HEK293T (cell line): ENCODE measurements at regions not wholly inside any gene's neighbourhood (a gene's known extent, or its start where the extent isn't known, plus 50 kb on each side); places are given as distances from the start of the nearest gene placed in this dataset.

ENCODE experiments used
- CTCF ChIA-PET: fragments of 350-600 bp; formaldehyde crosslinking; extraction: SDS; loops from one replicate; lab custom pipeline; 2021; ENCODE audit warnings: antibody characterized with exemption, inconsistent platforms; lab: Yijun Ruan, JAX
- POLR2A ChIA-PET: fragments of 350-600 bp; formaldehyde crosslinking; extraction: SDS; loops from one replicate; lab custom pipeline; 2020; ENCODE audit warnings: antibody characterized with exemption, inconsistent platforms; lab: Yijun Ruan, JAX
- DNase-seq: peaks from one replicate; pipeline ENCODE4 v3.0.0; 2012; ENCODE audit warnings: mixed read lengths; ENCODE audit errors: extremely low spot score
- ARNT ChIP-seq: fragments of 450-650 bp; IDR thresholded peaks from 2 replicates; pipeline ENCODE4 v1.6.1; 2017; ENCODE audit warnings: mild to moderate bottlenecking
- BHLHE40 ChIP-seq: fragments of 450-650 bp; IDR thresholded peaks from 2 replicates; pipeline ENCODE4 v1.6.1; 2016; ENCODE audit warnings: mild to moderate bottlenecking, moderate library complexity, borderline replicate concordance
- CTBP1 ChIP-seq: fragments of 450-650 bp; IDR thresholded peaks from 2 replicates; pipeline ENCODE4 v1.6.1; 2016; ENCODE audit warnings: borderline replicate concordance
- ELF4 ChIP-seq: fragments of 450-650 bp; IDR thresholded peaks from 2 replicates; pipeline ENCODE4 v1.6.1; 2017; ENCODE audit warnings: antibody characterized with exemption
- FOXA1 ChIP-seq: fragments of 450-650 bp; IDR thresholded peaks from 2 replicates; pipeline ENCODE4 v1.6.1; 2016; ENCODE audit warnings: mild to moderate bottlenecking
- FOXK2 ChIP-seq: fragments of 450-650 bp; IDR thresholded peaks from 2 replicates; pipeline ENCODE4 v1.6.1; 2016; ENCODE audit warnings: mild to moderate bottlenecking
- FOXM1 ChIP-seq: fragments of 450-650 bp; IDR thresholded peaks from 2 replicates; pipeline ENCODE4 v1.6.1; 2017; ENCODE audit warnings: mild to moderate bottlenecking, borderline replicate concordance
- HDGF ChIP-seq: fragments of 450-650 bp; IDR thresholded peaks from 2 replicates; pipeline ENCODE4 v1.6.1; 2017; ENCODE audit warnings: antibody characterized with exemption, borderline replicate concordance
- L3MBTL2 ChIP-seq: fragments of 450-650 bp; conservative IDR thresholded peaks from 2 replicates; pipeline ENCODE4 v1.6.1; 2016; ENCODE audit warnings: mild to moderate bottlenecking
- LEF1 ChIP-seq: fragments of 450-650 bp; IDR thresholded peaks from 2 replicates; pipeline ENCODE4 v1.6.1; 2017; ENCODE audit warnings: mild to moderate bottlenecking, borderline replicate concordance
- NFRKB ChIP-seq: fragments of 450-650 bp; IDR thresholded peaks from 2 replicates; pipeline ENCODE4 v1.6.1; 2016; ENCODE audit warnings: mild to moderate bottlenecking, moderate library complexity
- SP1 ChIP-seq: fragments of 450-650 bp; IDR thresholded peaks from 2 replicates; pipeline ENCODE4 v1.6.1; 2017
- SUZ12 ChIP-seq: fragments of 450-650 bp; IDR thresholded peaks from 2 replicates; pipeline ENCODE4 v1.6.1; 2016; ENCODE audit warnings: mild to moderate bottlenecking
- TARDBP ChIP-seq: fragments of 450-650 bp; IDR thresholded peaks from 2 replicates; pipeline ENCODE4 v1.6.1; 2016
- ZNF384 ChIP-seq: fragments of 450-650 bp; IDR thresholded peaks from 2 replicates; pipeline ENCODE4 v1.6.1; 2016
- TF ChIP-seq, protein P1 (sequence below): fragments of 450-650 bp; IDR thresholded peaks from 2 replicates; pipeline ENCODE4 v1.6.1; 2016

- ChIA-PET CTCF (no interaction called here), POLR2A (no interaction called here)
- no peak for TF ChIP-seq ELF4
- TF ChIP-seq SP1, result no peak
- TF ChIP-seq NFRKB, result no peak
- no peak for TF ChIP-seq ZNF384
- TF ChIP-seq, protein P1, sequence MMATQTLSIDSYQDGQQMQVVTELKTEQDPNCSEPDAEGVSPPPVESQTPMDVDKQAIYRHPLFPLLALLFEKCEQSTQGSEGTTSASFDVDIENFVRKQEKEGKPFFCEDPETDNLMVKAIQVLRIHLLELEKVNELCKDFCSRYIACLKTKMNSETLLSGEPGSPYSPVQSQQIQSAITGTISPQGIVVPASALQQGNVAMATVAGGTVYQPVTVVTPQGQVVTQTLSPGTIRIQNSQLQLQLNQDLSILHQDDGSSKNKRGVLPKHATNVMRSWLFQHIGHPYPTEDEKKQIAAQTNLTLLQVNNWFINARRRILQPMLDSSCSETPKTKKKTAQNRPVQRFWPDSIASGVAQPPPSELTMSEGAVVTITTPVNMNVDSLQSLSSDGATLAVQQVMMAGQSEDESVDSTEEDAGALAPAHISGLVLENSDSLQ, result no peak
- no peak for TF ChIP-seq SUZ12
- TF ChIP-seq FOXA1, result no peak
- TF ChIP-seq FOXK2, result no peak
- no peak for TF ChIP-seq BHLHE40
- no peak for TF ChIP-seq LEF1
- TF ChIP-seq TARDBP, result no peak
- TF ChIP-seq CTBP1, result no peak
- no peak for TF ChIP-seq ARNT
- TF ChIP-seq L3MBTL2, result no peak
- TF ChIP-seq HDGF, result no peak
- TF ChIP-seq FOXM1, result no peak
- DNase-seq, result no peak
Observed at GRCh38 chrX:150074175-150074574, 135.9 kb upstream of the EOLA2 start.

- no peak for DNase-seq
- ChIA-PET CTCF (no interaction called here), POLR2A (no interaction called here)
- no peak for TF ChIP-seq CTBP1
- no peak for TF ChIP-seq ARNT
- no peak for TF ChIP-seq HDGF
- no peak for TF ChIP-seq LEF1
- TF ChIP-seq BHLHE40, result no peak
- no peak for TF ChIP-seq ZNF384
Observed at GRCh38 chrX:150080497-150080896, 142.2 kb upstream of the EOLA2 start.

- no peak for DNase-seq
- TF ChIP-seq CTBP1 (no peak), ELF4 (no peak), NFRKB (no peak), ARNT (no peak)
- ChIA-PET POLR2A (no interaction called here), CTCF (no interaction called here)
Observed at GRCh38 chrX:150081076-150081475, 142.8 kb upstream of the EOLA2 start.

- POLR2A ChIA-PET, result no interaction called here
- CTCF ChIA-PET, result no interaction called here
- no peak for TF ChIP-seq SP1
- no peak for TF ChIP-seq BHLHE40
- no peak for TF ChIP-seq L3MBTL2
- TF ChIP-seq NFRKB, result no peak
- no peak for TF ChIP-seq FOXK2
- no peak for TF ChIP-seq CTBP1
- no peak for TF ChIP-seq ZNF384
- no peak for TF ChIP-seq TARDBP
- no peak for TF ChIP-seq ELF4
- TF ChIP-seq HDGF, result no peak
- no peak for TF ChIP-seq ARNT
- TF ChIP-seq, protein P1, result no peak
- TF ChIP-seq FOXA1, result no peak
- TF ChIP-seq SUZ12, result no peak
- TF ChIP-seq LEF1, result no peak
- TF ChIP-seq FOXM1, result no peak
- DNase-seq, result no peak
Observed at GRCh38 chrX:150084496-150085229, 146.4 kb upstream of the EOLA2 start.

DNA sequence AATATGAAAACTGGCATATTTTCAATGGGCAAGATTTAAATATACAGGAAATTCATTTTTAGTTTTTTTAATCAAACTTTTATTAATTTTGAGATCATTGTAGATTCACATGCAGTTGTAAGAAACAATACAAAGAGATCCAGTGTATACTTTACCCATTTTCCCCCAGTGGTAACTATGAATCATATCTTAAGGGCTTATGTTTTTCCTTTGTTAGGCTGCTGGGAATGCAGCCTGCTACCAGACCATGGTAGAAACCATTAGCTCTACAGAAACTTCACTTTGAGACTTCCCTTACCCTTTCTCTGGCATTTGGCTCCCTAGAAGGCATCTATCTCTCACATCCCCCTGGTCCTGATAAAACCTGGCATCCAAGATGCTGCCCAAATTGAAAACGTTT is 147.6 kb upstream of the EOLA2 start:
- POLR2A ChIA-PET, result no interaction called here
- DNase-seq, result no peak
- CTCF ChIA-PET, result interaction anchor here (0.6 kb wide), 1 partner anchor 555 kb away, joined by 3 read pairs; no protein-coding TSS in a partner anchor
- TF ChIP-seq TARDBP (no peak), ELF4 (no peak)

DNA sequence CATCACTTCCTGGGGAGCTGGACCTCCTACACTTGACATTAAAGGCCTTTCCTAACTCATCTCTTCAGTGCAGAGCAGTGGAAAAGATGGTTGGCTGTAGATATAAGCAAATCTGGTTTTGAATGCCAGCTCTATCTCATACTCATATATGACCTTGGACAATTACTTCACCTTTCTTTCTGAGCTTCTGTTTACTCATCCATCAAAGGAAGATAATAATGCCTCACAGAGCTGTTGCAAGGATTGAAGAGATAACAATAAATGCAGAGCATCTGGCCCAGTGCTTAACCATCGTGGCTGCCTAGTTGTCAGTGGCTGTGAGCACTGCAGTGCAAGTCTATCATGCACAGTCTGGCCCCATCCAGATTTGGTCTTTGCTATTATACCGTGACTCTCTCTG is 148.1 kb upstream of the EOLA2 start:
- no peak for DNase-seq
- POLR2A ChIA-PET, result no interaction called here
- TF ChIP-seq ELF4 (no peak), CTBP1 (no peak), FOXK2 (no peak), SUZ12 (no peak)
- CTCF ChIA-PET, result interaction anchor here (0.6 kb wide), 1 partner anchor 252 kb away, joined by 3 read pairs; no protein-coding TSS in a partner anchor

- DNase-seq, result no peak
- ChIA-PET CTCF (no interaction called here), POLR2A (no interaction called here)
- TF ChIP-seq, protein P1, result no peak
- TF ChIP-seq ZNF384 (no peak), ELF4 (no peak), SP1 (no peak), BHLHE40 (no peak), L3MBTL2 (no peak), ARNT (no peak), CTBP1 (no peak), LEF1 (no peak), TARDBP (no peak), HDGF (no peak), FOXK2 (no peak), FOXA1 (no peak), FOXM1 (no peak), NFRKB (no peak), SUZ12 (no peak)
Observed at GRCh38 chrX:150087612-150088011, 149.3 kb upstream of the EOLA2 start.
